ENCODE measurements at regions not wholly inside any gene's neighbourhood (a gene's known extent, or its start where the extent isn't known, plus 50 kb on each side); places are given as distances from the start of the nearest gene placed in this dataset.

DNA sequence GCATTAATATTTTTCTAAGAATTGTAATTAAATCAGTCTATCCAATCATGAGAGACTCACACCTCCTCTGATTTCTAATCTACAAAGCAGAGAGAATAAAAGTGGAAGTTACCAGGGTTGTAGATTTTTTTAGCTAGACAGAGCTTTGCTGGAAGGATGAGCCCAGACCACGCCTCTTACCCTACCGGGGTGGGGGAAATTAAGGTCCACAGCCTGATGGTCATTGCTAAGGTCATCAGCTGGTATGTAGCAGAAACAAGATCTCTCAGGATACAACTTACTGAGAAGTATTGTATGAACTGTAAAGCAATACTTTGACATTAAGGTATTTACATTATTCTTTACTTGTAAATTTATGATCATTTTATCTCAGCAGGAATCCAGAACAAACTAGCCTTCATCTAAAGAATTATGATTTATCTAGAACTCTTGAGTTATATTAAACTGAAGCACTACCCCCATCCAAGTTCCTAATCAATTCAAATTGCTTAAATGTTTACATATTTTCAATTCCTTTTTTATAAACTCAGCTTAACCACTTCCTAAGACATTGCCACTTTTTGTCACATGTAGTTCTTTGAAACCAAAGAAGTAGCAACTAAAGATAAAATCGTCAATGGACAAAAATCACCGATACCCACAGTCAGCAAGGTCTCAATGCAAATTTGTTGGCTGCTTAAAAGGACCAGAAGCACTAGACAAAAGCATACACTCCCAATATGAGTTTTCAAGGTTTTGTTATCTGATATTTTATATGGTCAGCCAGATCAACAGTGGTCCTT, 225.8 kb upstream of the DAPK1 start:
- TF ChIP-seq, protein P1, sequence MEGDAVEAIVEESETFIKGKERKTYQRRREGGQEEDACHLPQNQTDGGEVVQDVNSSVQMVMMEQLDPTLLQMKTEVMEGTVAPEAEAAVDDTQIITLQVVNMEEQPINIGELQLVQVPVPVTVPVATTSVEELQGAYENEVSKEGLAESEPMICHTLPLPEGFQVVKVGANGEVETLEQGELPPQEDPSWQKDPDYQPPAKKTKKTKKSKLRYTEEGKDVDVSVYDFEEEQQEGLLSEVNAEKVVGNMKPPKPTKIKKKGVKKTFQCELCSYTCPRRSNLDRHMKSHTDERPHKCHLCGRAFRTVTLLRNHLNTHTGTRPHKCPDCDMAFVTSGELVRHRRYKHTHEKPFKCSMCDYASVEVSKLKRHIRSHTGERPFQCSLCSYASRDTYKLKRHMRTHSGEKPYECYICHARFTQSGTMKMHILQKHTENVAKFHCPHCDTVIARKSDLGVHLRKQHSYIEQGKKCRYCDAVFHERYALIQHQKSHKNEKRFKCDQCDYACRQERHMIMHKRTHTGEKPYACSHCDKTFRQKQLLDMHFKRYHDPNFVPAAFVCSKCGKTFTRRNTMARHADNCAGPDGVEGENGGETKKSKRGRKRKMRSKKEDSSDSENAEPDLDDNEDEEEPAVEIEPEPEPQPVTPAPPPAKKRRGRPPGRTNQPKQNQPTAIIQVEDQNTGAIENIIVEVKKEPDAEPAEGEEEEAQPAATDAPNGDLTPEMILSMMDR (optimal IDR thresholded peaks at IDR 0.05 in 1 of 3, IDR thresholded peaks at IDR 0.05 in 1 of 3, conservative IDR thresholded peaks at IDR 0.05 in 1 of 3; ENCODE audit: extremely low read depth in 1 of 3, insufficient read depth in 2 of 3, low read length in 3 of 3), result no peak
- TF ChIP-seq EZH2 (IDR thresholded peaks at IDR 0.05; ENCODE audit: low read length), result no peak
